GM10248 (cell line): ENCODE measurements at regions not wholly inside any gene's neighbourhood (a gene's known extent, or its start where the extent isn't known, plus 50 kb on each side); places are given as distances from the start of the nearest gene placed in this dataset.

ENCODE experiments used
- CTCF ChIA-PET: fragments of 300-600 bp; sonication (Branson Sonifier 250); formaldehyde crosslinking; extraction: SDS; loops from one replicate; lab custom pipeline; 2021; ENCODE audit warnings: antibody characterized with exemption; lab: Yijun Ruan, JAX
- POLR2A ChIA-PET: fragments of 350-650 bp; sonication (Branson Sonifier 250); formaldehyde crosslinking; extraction: SDS; loops from one replicate; lab custom pipeline; 2020; ENCODE audit warnings: antibody characterized with exemption; lab: Yijun Ruan, JAX
- DNase-seq: peaks from one replicate; pipeline ENCODE4 v3.0.0; 2012; ENCODE audit errors: extremely low spot score
- CTCF ChIP-seq: IDR thresholded peaks from 2 replicates; pipeline ENCODE4 v1.5.1; 2012; ENCODE audit warnings: mild to moderate bottlenecking, low read depth; ENCODE audit errors: extremely low read depth, missing control alignments, control extremely low read depth

- TF ChIP-seq CTCF, result no peak
- no peak for DNase-seq
- POLR2A ChIA-PET, result no interaction called here
- CTCF ChIA-PET, result interaction anchor here (0.9 to 1.1 kb wide), 2 partner anchors 9 to 28 kb away, joined by 3 read pairs; no protein-coding TSS in a partner anchor
Observed at GRCh38 chr1:187306710-187307415, 478.1 kb downstream of the PLA2G4A start.

GRCh38 chr1:187310038-187310631 is 481.4 kb downstream of the PLA2G4A start:
- POLR2A ChIA-PET, result no interaction called here
- TF ChIP-seq CTCF, result no peak
- no peak for DNase-seq
- CTCF ChIA-PET, result no interaction called here

GRCh38 chr1:187313115-187313514 is 484.4 kb downstream of the PLA2G4A start:
- POLR2A ChIA-PET, result no interaction called here
- no peak for DNase-seq
- CTCF ChIA-PET, result no interaction called here
- no peak for TF ChIP-seq CTCF

DNA sequence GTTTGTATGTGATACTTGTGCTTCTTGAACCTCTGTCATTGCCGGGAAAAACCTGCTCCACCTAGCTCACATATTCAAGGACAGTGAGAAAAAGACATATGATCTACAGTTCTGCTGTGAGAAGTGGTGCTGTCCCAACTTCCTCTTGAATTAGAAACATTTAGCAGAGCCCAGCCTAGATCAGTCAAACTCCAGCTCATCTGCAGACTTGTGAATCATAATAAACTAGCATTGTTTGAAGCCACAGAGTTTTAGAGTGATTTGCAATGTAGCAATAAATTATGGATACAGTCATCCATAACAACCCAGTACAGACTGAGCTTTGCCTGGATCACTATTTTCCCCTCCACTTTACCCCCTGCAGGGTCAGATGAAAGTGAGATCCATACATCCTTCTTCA is 497.8 kb downstream of the PLA2G4A start:
- ChIA-PET POLR2A (no interaction called here), CTCF (no interaction called here)
- no peak for DNase-seq
- TF ChIP-seq CTCF, result no peak

DNA sequence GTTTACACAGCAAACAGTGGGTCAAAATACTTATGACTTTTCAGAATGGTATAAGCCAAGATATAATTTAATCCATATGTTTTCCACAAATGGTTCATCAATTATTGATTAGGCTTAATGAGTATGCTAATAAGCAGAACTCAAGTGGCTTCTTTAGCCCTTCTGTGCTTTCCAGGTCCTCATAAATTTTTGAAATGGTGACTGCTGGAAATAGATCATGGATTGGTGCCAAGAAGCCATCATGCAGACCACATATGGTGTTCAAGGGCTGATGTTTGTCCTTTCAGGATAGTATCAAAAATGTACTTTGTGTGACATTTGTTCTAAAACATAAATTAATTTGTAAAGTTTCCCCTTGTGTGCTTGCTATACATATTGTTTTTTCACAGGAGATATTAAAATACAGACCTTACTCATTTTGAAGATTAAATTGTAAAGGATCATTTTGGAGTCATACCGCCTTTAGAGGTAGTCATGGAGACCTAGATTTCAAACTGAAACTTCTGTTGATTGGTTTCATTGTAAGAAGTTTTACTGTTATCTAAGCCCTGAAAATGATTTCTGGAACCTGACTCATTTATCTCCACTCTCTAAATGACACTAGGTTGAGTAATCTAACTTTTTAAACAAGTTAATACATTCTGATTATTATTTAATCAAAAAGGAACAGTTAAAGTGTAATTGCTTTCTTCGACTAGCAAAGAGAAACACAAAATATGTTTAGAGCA is 507.9 kb downstream of the PLA2G4A start:
- ChIA-PET POLR2A (no interaction called here), CTCF (interaction anchor here (1.2 kb wide), 1 partner anchor 18 kb away, joined by 3 read pairs; no protein-coding TSS in a partner anchor)
- DNase-seq, result no peak
- no peak for TF ChIP-seq CTCF

- no peak for TF ChIP-seq CTCF
- DNase-seq, result no peak
Observed at GRCh38 chr1:187338762-187339412, 510.1 kb downstream of the PLA2G4A start.

More at GRCh38 chr1:187338762-187339412, 510.1 kb downstream of the PLA2G4A start:
- ChIA-PET CTCF (no interaction called here), POLR2A (no interaction called here)
